ENCODE measurements at regions not wholly inside any gene's neighbourhood (a gene's known extent, or its start where the extent isn't known, plus 50 kb on each side); places are given as distances from the start of the nearest gene placed in this dataset.

- no peak overlapping the region for H3K4ac ChIP-seq (ENCODE audit: low read depth, low read length)
- no peak overlapping the region for H4K91ac ChIP-seq (ENCODE audit: insufficient read depth, low read depth, low read length)
- no peak overlapping the region for H3K4me2 ChIP-seq (ENCODE audit: low read depth, low read length)
- H3K18ac ChIP-seq (ENCODE audit: low read depth, low read length): no peak overlapping the region
- dilution Hi-C loops (cut with HindIII; ENCODE audit: low sequenced_read_pairs, unreplicated experiment) (no loop called here), in situ Hi-C loops (cut with MboI; ENCODE audit: low sequenced_read_pairs) (no loop called here), intact Hi-C loops (cut with micrococcal nuclease) (no loop called here)
- H3K14ac ChIP-seq (replicated peaks; ENCODE audit: low read depth, low read length): no peak overlapping the region
- ATAC-seq (ENCODE audit: low read depth) (no peak), DNase-seq (no peak)
- H3K27ac ChIP-seq (ENCODE audit: insufficient read depth, low read length): no peak overlapping the region
- H4K8ac ChIP-seq (ENCODE audit: low read depth in 2 of 2, low read length in 2 of 2): no peak overlapping the region
- H3K9ac ChIP-seq (ENCODE audit: low read depth, low read length): no peak overlapping the region
- no peak overlapping the region for H4K5ac ChIP-seq (ENCODE audit: low read depth, low read length)
- H2BK20ac ChIP-seq (ENCODE audit: low read depth, low read length): no peak overlapping the region
- no peak overlapping the region for H3K23ac ChIP-seq (ENCODE audit: low read depth, low read length)
- no peak overlapping the region for H3K56ac ChIP-seq (ENCODE audit: extremely low read depth, insufficient read depth, low read length)
- no peaks in the 10 kb centered on the region for H3K36me3 ChIP-seq (ENCODE audit: control insufficient read depth, insufficient read depth, low read length)
- no peaks in the 10 kb centered on the region for H3K79me1 ChIP-seq (ENCODE audit: low read depth in 1 of 2, low read length in 2 of 2)
- no peak overlapping the region for H2BK5ac ChIP-seq (ENCODE audit: low read depth, low read length, poor library complexity, severe bottlenecking)
- 90% methylated on average over 2 of the region's 3 CpGs; no CpG with 5 or more reads in 1 of the 2 experiments for WGBS, 2 experiments (ENCODE audit: extremely low coverage in 2 of 2, insufficient read length in 1 of 2)
- H3K9me3 ChIP-seq (ENCODE audit: control insufficient read depth, insufficient read depth, low read length): no peaks in the 10 kb centered on the region; the same call in 1 of the 2 replicates
- H3K27me3 ChIP-seq (ENCODE audit: control insufficient read depth, insufficient read depth, low read length): no peaks in the 10 kb centered on the region
- CTCF ChIA-PET: interaction anchor here (0.6 kb wide), 1 partner anchor 34 kb away, joined by 4 read pairs; no protein-coding TSS in a partner anchor
- no peak overlapping the region for H2BK15ac ChIP-seq (ENCODE audit: low read depth, low read length)
- POLR2A ChIA-PET (ENCODE audit: unreplicated experiment): no interaction called here
- H2BK120ac ChIP-seq (ENCODE audit: low read depth, low read length): no peak overlapping the region
- no peak for TF ChIP-seq ELK1 (IDR thresholded peaks at IDR 0.05; ENCODE audit: borderline replicate concordance, low read depth, low read length)
- no peak for TF ChIP-seq FOS (IDR thresholded peaks at IDR 0.05; ENCODE audit: low read depth, low read length)
- H3K4me1 ChIP-seq (ENCODE audit: control insufficient read depth, insufficient read depth, low read length): no peaks in the 10 kb centered on the region
- no TSS peak for BruUV-seq (replicated peaks)
- H3K4me3 ChIP-seq (ENCODE audit: insufficient read depth, low read depth, low read length): no peak overlapping the region
- no peak overlapping the region for H2AK9ac ChIP-seq (replicated peaks; ENCODE audit: low read depth, low read length, poor library complexity)
- no peak overlapping the region for H2AFZ ChIP-seq (replicated peaks; ENCODE audit: low read length, poor library complexity)
- H4K20me1 ChIP-seq (ENCODE audit: insufficient read depth, low read length): no peaks in the 10 kb centered on the region
- no peak overlapping the region for H2AK5ac ChIP-seq (ENCODE audit: low read depth, low read length)
- H3K9me1 ChIP-seq (ENCODE audit: insufficient read depth, low read length): no peaks in the 10 kb centered on the region
Measured at GRCh38 chr1:212196355-212196754, 88.9 kb upstream of the PPP2R5A start.
